DOHH2 (cell line): ENCODE measurements at regions not wholly inside any gene's neighbourhood (a gene's known extent, or its start where the extent isn't known, plus 50 kb on each side); places are given as distances from the start of the nearest gene placed in this dataset.

ENCODE experiments used
- H3F3A ChIP-seq: fragments of 200-600 bp; sonication (generic), shearing (Covaris generic); 2 replicates; pipeline ENCODE4 v1.6.0; 2016; ENCODE audit warnings: antibody characterized with exemption, mild to moderate bottlenecking; ENCODE audit not compliant: control insufficient read depth, insufficient read depth
- H3K27ac ChIP-seq: fragments of 200-600 bp; sonication (generic); 2 replicates; pipeline ENCODE4 v1.5.1; 2014; ENCODE audit warnings: low read depth, mild to moderate bottlenecking, low read length, moderate library complexity
- H3K27me3 ChIP-seq: fragments of 200-600 bp; sonication (generic); 2 replicates; pipeline ENCODE4 v1.6.1; 2014; ENCODE audit warnings: mild to moderate bottlenecking, low read length, mixed read lengths; ENCODE audit not compliant: control insufficient read depth
- H3K36me3 ChIP-seq: fragments of 200-600 bp; sonication (generic); 2 replicates; pipeline ENCODE4 v1.6.1; 2014; ENCODE audit warnings: mild to moderate bottlenecking, low read length, moderate library complexity, mixed read lengths; ENCODE audit not compliant: control insufficient read depth
- H3K4me1 ChIP-seq: fragments of 200-600 bp; sonication (generic); 2 replicates; pipeline ENCODE4 v1.6.1; 2014; ENCODE audit warnings: mild to moderate bottlenecking, low read length, mixed read lengths; ENCODE audit not compliant: control insufficient read depth
- H3K4me2 ChIP-seq: fragments of 200-600 bp; sonication (generic); 2 replicates; pipeline ENCODE4 v1.6.0; 2014; ENCODE audit warnings: mild to moderate bottlenecking, low read length, moderate library complexity
- H3K4me3 ChIP-seq: fragments of 200-600 bp; sonication (generic); 2 replicates; pipeline ENCODE4 v1.5.1; 2014; ENCODE audit warnings: mild to moderate bottlenecking, low read length, mixed read lengths
- H3K79me2 ChIP-seq: fragments of 200-600 bp; sonication (generic); 2 replicates; pipeline ENCODE4 v1.6.1; 2014; ENCODE audit warnings: mild to moderate bottlenecking, low read length, mixed read lengths; ENCODE audit not compliant: control insufficient read depth
- H3K9me2 ChIP-seq: fragments of 200-600 bp; sonication (generic); replicated peaks from 2 replicates; pipeline ENCODE4 v1.6.1; 2014; ENCODE audit warnings: mild to moderate bottlenecking, low read length, mixed read lengths; ENCODE audit not compliant: control insufficient read depth
- H3K9me3 ChIP-seq: fragments of 200-600 bp; sonication (generic); 2 replicates; pipeline ENCODE4 v1.6.1; 2014; ENCODE audit warnings: antibody characterized with exemption, low read length, mixed read lengths; ENCODE audit not compliant: control insufficient read depth, insufficient read depth
- H4K20me1 ChIP-seq: fragments of 200-600 bp; sonication (generic); 2 replicates; pipeline ENCODE4 v1.6.0; 2014; ENCODE audit warnings: low read depth, mild to moderate bottlenecking, antibody characterized with exemption, low read length, moderate library complexity; ENCODE audit not compliant: control insufficient read depth, insufficient read depth
- CTCF ChIP-seq: fragments of 200-600 bp; sonication (generic); IDR thresholded peaks from one replicate; pipeline ENCODE4 v1.5.1; 2014; ENCODE audit warnings: antibody characterized with exemption, mild to moderate bottlenecking, low read depth, low read length; ENCODE audit not compliant: poor library complexity, severe bottlenecking
- EZH2phosphoT487 ChIP-seq: fragments of 200-600 bp; sonication (generic); IDR thresholded peaks from 2 replicates; pipeline ENCODE4 v1.6.1; 2017; ENCODE audit warnings: borderline replicate concordance, mild to moderate bottlenecking, antibody characterized with exemption, low read length, moderate library complexity, mixed read lengths

DNA sequence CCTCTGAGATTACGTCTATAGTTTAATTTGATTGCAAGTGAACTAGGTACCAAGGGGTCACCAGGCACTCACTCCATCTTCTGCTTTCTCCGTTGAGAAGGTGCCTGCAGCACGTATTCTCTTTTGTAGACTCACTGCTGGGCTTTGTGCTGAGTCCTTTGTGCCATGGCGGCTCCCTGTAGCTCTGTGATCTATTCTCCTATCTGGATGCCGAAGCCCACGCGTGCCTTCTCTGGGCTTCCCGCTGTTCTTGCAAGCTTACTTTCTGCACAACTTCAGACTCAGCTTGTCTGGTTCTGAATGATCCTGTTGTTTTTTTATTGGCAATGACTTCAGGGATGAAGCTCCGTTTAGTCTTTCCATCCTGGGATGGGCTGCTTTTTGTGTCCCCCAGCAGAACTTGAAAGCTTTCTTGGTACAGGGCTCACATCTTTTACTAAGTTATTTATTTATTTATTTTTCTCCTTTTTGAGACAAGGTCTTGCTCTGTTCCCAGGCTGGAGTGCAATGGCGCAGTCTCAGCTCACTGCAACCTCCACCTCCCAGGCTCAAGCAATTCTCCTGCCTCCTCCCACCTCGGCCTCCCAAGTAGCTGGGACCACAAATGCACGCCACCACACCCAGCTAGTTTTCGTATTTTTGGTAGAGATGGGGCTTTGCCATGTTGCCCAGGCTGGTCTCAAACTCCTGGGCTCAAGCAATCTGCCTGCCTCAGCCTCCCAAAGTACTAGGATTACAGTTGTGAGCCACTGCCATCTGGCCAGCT lies 100.9 kb upstream of the NKX1-1 start:
- H4K20me1 ChIP-seq, result no peaks in the 10 kb centered on the region

DNA sequence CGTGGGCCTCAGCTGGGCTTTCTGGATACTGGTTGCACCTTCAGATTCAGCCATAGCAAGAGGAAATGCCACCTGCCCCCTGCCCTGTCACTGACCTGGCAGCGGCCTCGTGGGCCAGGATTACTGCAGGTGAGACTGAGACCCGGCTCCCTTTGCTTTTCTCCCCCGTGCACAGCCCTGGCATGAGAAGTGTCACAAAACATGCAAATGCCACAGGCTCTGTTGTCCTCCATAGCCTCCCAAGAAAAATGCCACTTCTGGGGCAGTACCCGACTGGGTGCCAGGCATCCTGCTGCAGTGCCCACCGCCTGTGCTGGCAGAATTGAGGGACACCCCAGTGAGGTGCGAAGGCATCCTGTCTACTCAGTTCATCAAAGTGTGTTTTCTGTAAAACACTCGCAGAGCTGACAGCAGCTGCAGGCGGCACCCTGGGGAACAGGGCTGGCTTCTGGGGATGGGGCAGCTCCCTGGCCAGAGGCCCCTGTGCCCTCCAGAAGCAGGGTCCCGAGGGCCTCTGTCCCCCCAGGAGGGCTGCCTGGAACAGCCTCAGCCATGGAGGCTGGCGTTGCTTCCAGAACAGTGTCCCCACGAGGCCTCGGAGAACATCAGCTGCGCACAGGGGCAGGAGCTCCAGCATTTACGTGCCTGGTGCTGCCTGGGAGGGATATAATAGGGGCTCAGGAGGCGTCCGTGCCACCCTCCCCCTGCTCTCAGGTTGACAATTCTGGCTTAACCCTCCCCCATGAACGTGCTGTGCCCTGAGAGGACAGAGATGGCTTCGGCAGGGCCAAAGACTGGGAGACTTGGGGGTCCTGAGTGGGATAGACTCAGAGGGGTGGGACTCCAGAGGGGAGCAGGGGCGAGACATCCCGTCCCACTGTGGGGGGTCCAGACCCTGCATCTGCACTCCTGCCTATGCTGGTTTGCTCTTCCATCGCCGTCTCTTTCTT lies 99.5 kb upstream of the NKX1-1 start:
- Histone ChIP-seq H3K27me3 (no peaks in the 10 kb centered on the region), H3K4me2 (no peak overlapping the region), H3K27ac (no peak overlapping the region), H3K4me1 (no peaks in the 10 kb centered on the region), H3F3A (no peaks in the 10 kb centered on the region), H3K79me2 (no peaks in the 10 kb centered on the region), H3K9me2 (no peaks in the 10 kb centered on the region), H3K4me3 (no peak overlapping the region), H4K20me1 (no peaks in the 10 kb centered on the region), H3K36me3 (no peaks in the 10 kb centered on the region), H3K9me3 (peaks cover 5% of the 10 kb centered on the region; the same call in 1 of the 2 replicates)
- TF ChIP-seq CTCF (no peak), EZH2phosphoT487 (no peak)

More for the DNA sequence above, 100.9 kb upstream of the NKX1-1 start:
- H3K9me3 ChIP-seq, result peaks cover 12% of the 10 kb centered on the region
- no peaks in the 10 kb centered on the region for H3K4me1 ChIP-seq
- no peak overlapping the region for H3K27ac ChIP-seq
- no peaks in the 10 kb centered on the region for H3K36me3 ChIP-seq
- no peaks in the 10 kb centered on the region for H3K9me2 ChIP-seq
- H3K4me3 ChIP-seq, result no peak overlapping the region
- H3K79me2 ChIP-seq, result no peaks in the 10 kb centered on the region
- H3K4me2 ChIP-seq, result no peak overlapping the region
- TF ChIP-seq EZH2phosphoT487 (no peak), CTCF (no peak)
- H3F3A ChIP-seq, result no peaks in the 10 kb centered on the region
- no peaks in the 10 kb centered on the region for H3K27me3 ChIP-seq

GRCh38 chr4:1504595-1505500 lies 98.6 kb upstream of the NKX1-1 start:
- Histone ChIP-seq H3K9me3 (peaks cover 5% of the 10 kb centered on the region; the same call in 1 of the 2 replicates), H3K4me2 (no peak overlapping the region), H4K20me1 (no peaks in the 10 kb centered on the region), H3K9me2 (no peaks in the 10 kb centered on the region), H3K36me3 (no peaks in the 10 kb centered on the region), H3K27ac (no peak overlapping the region), H3K27me3 (no peaks in the 10 kb centered on the region), H3K79me2 (no peaks in the 10 kb centered on the region), H3F3A (no peaks in the 10 kb centered on the region), H3K4me1 (no peaks in the 10 kb centered on the region), H3K4me3 (no peak overlapping the region)
- TF ChIP-seq EZH2phosphoT487, result no peak
- TF ChIP-seq CTCF, result no peak
